ENCODE measurements at regions not wholly inside any gene's neighbourhood (a gene's known extent, or its start where the extent isn't known, plus 50 kb on each side); places are given as distances from the start of the nearest gene placed in this dataset.

- TF ChIP-seq CTCF (IDR thresholded peaks at IDR 0.05), result no peak
- no peak for TF ChIP-seq EZH2 (IDR thresholded peaks at IDR 0.05)
Observed at GRCh38 chr6:139613496-139613895, 239.0 kb upstream of the CITED2 start.
